ENCODE measurements at regions not wholly inside any gene's neighbourhood (a gene's known extent, or its start where the extent isn't known, plus 50 kb on each side); places are given as distances from the start of the nearest gene placed in this dataset.

DNA sequence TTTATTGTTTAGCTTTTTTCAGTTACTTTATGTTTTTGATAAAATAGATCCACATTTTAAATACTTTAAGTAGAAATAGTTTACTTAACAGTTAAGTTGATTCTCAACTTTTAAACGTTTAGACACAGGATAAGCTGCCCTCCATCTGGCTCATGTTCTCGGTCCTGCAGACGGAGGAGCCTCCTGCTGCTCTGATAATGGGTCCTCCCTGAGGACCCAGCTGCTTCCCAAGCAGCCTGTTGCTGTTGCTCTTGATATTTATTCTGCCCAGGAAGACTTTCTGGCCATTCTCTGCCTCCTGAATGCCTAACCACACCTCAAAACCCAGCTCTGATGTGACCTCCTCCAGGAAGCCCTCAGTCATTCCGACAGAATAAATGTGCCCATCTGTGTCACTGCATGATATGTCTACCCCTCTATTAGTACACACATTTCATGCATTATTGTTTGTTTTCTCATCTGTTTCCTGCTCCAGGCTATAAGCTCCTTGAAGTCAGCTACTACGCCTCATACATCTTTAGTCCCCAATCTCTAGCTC lies 267.2 kb upstream of the MSX2 start:
- Histone ChIP-seq H3K36me3 (ENCODE audit: control insufficient read depth in 4 of 4, insufficient read depth in 3 of 4, low read depth in 1 of 4, low read length in 3 of 4) (no peaks in the 10 kb centered on the region), H3K4me3 (ENCODE audit: low read depth in 1 of 3, low read length in 3 of 3) (no peak overlapping the region), H3K27me3 (ENCODE audit: control insufficient read depth in 4 of 4, insufficient read depth in 4 of 4, low read length in 3 of 4) (no peaks in the 10 kb centered on the region), H3K27ac (ENCODE audit: low read depth in 1 of 2, low read length in 2 of 2) (no peak overlapping the region), H3K4me1 (ENCODE audit: control insufficient read depth in 4 of 4, insufficient read depth in 4 of 4, low read length in 3 of 4) (no peaks in the 10 kb centered on the region), H3K9me3 (ENCODE audit: control insufficient read depth in 4 of 4, low read length in 3 of 4) (peaks cover 0 to 3% (median 0%) of the 10 kb centered on the region in 4 donors), H3K9ac (ENCODE audit: low read depth in 1 of 2, low read length in 2 of 2) (no peak overlapping the region)
- DNase-seq (ENCODE audit: low spot score): no peak
- TF ChIP-seq HNF4G (IDR thresholded peaks at IDR 0.05): no peak
- TF ChIP-seq, protein P1, sequence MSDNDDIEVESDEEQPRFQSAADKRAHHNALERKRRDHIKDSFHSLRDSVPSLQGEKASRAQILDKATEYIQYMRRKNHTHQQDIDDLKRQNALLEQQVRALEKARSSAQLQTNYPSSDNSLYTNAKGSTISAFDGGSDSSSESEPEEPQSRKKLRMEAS (IDR thresholded peaks at IDR 0.05): no peak
- 55% methylated on average over 5 of the region's 5 CpGs for WGBS

DNA sequence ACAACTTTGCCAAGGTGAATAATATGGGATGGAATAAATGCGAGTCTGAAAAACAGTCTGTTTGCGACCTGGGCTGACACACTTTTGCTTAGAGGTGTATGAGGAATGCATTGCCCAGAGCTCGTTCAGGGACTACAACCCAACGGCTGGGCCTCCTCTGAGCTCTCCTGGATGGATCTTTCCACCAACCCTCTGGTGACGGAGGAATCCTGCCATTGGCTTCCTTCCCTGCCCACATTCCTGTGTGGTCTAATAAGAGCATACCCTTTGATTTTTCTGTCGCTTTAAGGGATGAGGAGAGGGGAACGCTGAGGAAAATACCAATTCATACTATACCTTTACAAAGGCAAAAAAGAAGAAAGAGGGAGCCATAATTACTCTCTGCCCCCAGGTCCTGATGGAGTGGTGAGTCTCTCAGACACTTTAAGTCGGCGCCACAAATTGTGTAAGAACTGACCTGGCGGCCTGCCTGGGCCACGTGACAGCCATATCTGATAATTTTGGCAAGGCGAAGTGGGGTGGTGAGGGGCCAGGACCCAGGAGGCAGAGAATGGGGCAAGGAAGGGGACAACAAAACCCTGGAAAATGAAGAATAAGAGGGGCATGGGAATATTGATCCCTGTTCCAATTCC lies 265.2 kb upstream of the MSX2 start:
- Histone ChIP-seq H3K4me1 (ENCODE audit: control insufficient read depth in 4 of 4, insufficient read depth in 4 of 4, low read length in 3 of 4) (no peaks in the 10 kb centered on the region), H3K9me3 (ENCODE audit: control insufficient read depth in 4 of 4, low read length in 3 of 4) (peaks cover 0 to 3% (median 0%) of the 10 kb centered on the region in 4 donors), H3K9ac (ENCODE audit: low read depth in 1 of 2, low read length in 2 of 2) (no peak overlapping the region), H3K36me3 (ENCODE audit: control insufficient read depth in 4 of 4, insufficient read depth in 3 of 4, low read depth in 1 of 4, low read length in 3 of 4) (no peaks in the 10 kb centered on the region), H3K4me3 (ENCODE audit: low read depth in 1 of 3, low read length in 3 of 3) (no peak overlapping the region), H3K27me3 (ENCODE audit: control insufficient read depth in 4 of 4, insufficient read depth in 4 of 4, low read length in 3 of 4) (no peaks in the 10 kb centered on the region), H3K27ac (ENCODE audit: low read depth in 1 of 2, low read length in 2 of 2) (no peak overlapping the region)
- DNase-seq (ENCODE audit: low spot score): no peak
- TF ChIP-seq RXRA (IDR thresholded peaks at IDR 0.05): no peak
- TF ChIP-seq SP1 (IDR thresholded peaks at IDR 0.05): no peak
- TF ChIP-seq EGR1 (IDR thresholded peaks at IDR 0.05; ENCODE audit: low read depth in 2 of 2): no peak
- TF ChIP-seq, protein P2, sequence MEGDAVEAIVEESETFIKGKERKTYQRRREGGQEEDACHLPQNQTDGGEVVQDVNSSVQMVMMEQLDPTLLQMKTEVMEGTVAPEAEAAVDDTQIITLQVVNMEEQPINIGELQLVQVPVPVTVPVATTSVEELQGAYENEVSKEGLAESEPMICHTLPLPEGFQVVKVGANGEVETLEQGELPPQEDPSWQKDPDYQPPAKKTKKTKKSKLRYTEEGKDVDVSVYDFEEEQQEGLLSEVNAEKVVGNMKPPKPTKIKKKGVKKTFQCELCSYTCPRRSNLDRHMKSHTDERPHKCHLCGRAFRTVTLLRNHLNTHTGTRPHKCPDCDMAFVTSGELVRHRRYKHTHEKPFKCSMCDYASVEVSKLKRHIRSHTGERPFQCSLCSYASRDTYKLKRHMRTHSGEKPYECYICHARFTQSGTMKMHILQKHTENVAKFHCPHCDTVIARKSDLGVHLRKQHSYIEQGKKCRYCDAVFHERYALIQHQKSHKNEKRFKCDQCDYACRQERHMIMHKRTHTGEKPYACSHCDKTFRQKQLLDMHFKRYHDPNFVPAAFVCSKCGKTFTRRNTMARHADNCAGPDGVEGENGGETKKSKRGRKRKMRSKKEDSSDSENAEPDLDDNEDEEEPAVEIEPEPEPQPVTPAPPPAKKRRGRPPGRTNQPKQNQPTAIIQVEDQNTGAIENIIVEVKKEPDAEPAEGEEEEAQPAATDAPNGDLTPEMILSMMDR (IDR thresholded peaks at IDR 0.05; ENCODE audit: low read depth, low read length, missing input control): no peak
- WGBS: 70% methylated on average over 12 of the region's 12 CpGs

DNA sequence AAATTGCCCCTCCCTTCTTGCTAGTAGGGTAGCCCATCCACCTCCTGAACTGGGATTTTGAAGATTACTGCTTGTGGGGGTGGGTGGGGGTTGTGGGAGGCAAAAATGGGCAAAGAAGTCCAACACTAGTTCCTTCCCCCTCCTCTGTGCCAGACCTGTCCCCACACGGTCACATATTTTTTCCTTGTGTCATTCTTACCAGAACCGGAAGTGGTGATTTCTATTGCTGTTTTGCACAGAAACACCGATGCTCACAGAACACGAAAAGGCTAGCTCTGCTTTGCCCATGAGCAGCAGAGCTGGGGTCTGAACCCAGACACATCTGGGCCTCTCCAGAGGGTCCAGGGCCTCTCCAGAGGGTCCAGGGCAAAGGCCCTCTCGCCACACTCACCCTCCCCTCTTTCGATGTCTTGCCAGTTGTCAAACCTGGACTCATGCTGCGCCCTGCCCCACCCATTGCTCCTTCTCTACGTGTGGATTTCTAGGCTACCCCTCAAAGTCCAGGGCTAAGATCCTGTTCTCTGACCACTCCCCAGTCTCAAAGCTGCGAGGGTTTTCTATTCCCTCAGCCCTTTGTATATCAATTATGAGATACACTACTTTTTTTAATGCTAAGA lies 264.4 kb upstream of the MSX2 start:
- H3K27me3 ChIP-seq (ENCODE audit: control insufficient read depth in 4 of 4, insufficient read depth in 4 of 4, low read length in 3 of 4): no peaks in the 10 kb centered on the region
- DNase-seq (ENCODE audit: low spot score): no peak
- no peak overlapping the region for H3K9ac ChIP-seq (ENCODE audit: low read depth in 1 of 2, low read length in 2 of 2)
- H3K4me3 ChIP-seq (ENCODE audit: low read depth in 1 of 3, low read length in 3 of 3): no peak overlapping the region
- peaks cover 0 to 3% (median 0%) of the 10 kb centered on the region in 4 donors for H3K9me3 ChIP-seq (ENCODE audit: control insufficient read depth in 4 of 4, low read length in 3 of 4)
- H3K27ac ChIP-seq (ENCODE audit: low read depth in 1 of 2, low read length in 2 of 2): no peak overlapping the region
- H3K4me1 ChIP-seq (ENCODE audit: control insufficient read depth in 4 of 4, insufficient read depth in 4 of 4, low read length in 3 of 4): no peaks in the 10 kb centered on the region
- 65% methylated on average over 9 of the region's 9 CpGs for WGBS
- H3K36me3 ChIP-seq (ENCODE audit: control insufficient read depth in 4 of 4, insufficient read depth in 3 of 4, low read depth in 1 of 4, low read length in 3 of 4): no peaks in the 10 kb centered on the region
- TF ChIP-seq, protein P3, sequence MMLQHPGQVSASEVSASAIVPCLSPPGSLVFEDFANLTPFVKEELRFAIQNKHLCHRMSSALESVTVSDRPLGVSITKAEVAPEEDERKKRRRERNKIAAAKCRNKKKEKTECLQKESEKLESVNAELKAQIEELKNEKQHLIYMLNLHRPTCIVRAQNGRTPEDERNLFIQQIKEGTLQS (IDR thresholded peaks at IDR 0.05): no peak
- TF ChIP-seq FOXA2 (IDR thresholded peaks at IDR 0.05): no peak
- TF ChIP-seq EGR1 (IDR thresholded peaks at IDR 0.05; ENCODE audit: low read depth in 2 of 2): no peak
- TF ChIP-seq, protein P1 (IDR thresholded peaks at IDR 0.05): no peak
- no peak for TF ChIP-seq SP1 (IDR thresholded peaks at IDR 0.05)
- TF ChIP-seq GABPA (IDR thresholded peaks at IDR 0.05 in 1 of 2, conservative IDR thresholded peaks at IDR 0.05 in 1 of 2): no peak
- TF ChIP-seq YY1 (IDR thresholded peaks at IDR 0.05): no peak
- no peak for TF ChIP-seq RXRA (IDR thresholded peaks at IDR 0.05)
- no peak for TF ChIP-seq JUND (IDR thresholded peaks at IDR 0.05)
- TF ChIP-seq RAD21 (IDR thresholded peaks at IDR 0.05): no peak
- TF ChIP-seq, protein P4, sequence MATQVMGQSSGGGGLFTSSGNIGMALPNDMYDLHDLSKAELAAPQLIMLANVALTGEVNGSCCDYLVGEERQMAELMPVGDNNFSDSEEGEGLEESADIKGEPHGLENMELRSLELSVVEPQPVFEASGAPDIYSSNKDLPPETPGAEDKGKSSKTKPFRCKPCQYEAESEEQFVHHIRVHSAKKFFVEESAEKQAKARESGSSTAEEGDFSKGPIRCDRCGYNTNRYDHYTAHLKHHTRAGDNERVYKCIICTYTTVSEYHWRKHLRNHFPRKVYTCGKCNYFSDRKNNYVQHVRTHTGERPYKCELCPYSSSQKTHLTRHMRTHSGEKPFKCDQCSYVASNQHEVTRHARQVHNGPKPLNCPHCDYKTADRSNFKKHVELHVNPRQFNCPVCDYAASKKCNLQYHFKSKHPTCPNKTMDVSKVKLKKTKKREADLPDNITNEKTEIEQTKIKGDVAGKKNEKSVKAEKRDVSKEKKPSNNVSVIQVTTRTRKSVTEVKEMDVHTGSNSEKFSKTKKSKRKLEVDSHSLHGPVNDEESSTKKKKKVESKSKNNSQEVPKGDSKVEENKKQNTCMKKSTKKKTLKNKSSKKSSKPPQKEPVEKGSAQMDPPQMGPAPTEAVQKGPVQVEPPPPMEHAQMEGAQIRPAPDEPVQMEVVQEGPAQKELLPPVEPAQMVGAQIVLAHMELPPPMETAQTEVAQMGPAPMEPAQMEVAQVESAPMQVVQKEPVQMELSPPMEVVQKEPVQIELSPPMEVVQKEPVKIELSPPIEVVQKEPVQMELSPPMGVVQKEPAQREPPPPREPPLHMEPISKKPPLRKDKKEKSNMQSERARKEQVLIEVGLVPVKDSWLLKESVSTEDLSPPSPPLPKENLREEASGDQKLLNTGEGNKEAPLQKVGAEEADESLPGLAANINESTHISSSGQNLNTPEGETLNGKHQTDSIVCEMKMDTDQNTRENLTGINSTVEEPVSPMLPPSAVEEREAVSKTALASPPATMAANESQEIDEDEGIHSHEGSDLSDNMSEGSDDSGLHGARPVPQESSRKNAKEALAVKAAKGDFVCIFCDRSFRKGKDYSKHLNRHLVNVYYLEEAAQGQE (IDR thresholded peaks at IDR 0.05): no peak
